Fibroblast of lung (primary cell): ENCODE measurements at regions not wholly inside any gene's neighbourhood (a gene's known extent, or its start where the extent isn't known, plus 50 kb on each side); places are given as distances from the start of the nearest gene placed in this dataset.
"Not testable (repeated sequence)": the region's sequence is repeated elsewhere in the genome, so short reads cannot be mapped to it uniquely, and the experiment has no call there.

Source experiments
- DNase-seq, 2 donors: peaks; one replicate each; pipeline versions ENCODE4 v3.0.0 to v3.0.0-alpha.2; 2010; ENCODE audit warnings: low read depth in 2 of 2
- H2AFZ ChIP-seq: 2 replicates; pipeline ENCODE4 v1.5.1; 2012; ENCODE audit warnings: low read length, control low read depth, inconsistent platforms
- H3K27ac ChIP-seq: 2 replicates; pipeline ENCODE4 v1.5.1; 2011; ENCODE audit warnings: low read length, control low read depth; ENCODE audit not compliant: insufficient read depth
- H3K27me3 ChIP-seq: 2 replicates; pipeline ENCODE4 v1.5.1; 2011; ENCODE audit warnings: mild to moderate bottlenecking, low read length; ENCODE audit not compliant: control insufficient read depth, insufficient read depth
- H3K36me3 ChIP-seq: 2 replicates; pipeline ENCODE4 v1.5.1; 2011; ENCODE audit warnings: low read length; ENCODE audit not compliant: control insufficient read depth, insufficient read depth
- H3K4me1 ChIP-seq: 2 replicates; pipeline ENCODE4 v1.5.1; 2011; ENCODE audit warnings: low read length; ENCODE audit not compliant: control insufficient read depth, insufficient read depth; ENCODE audit errors: extremely low read depth
- H3K4me2 ChIP-seq: 2 replicates; pipeline ENCODE4 v1.5.1; 2011; ENCODE audit warnings: low read length, control low read depth; ENCODE audit not compliant: insufficient read depth; ENCODE audit errors: extremely low read depth
- H3K4me3 ChIP-seq, 4 experiments: fragments of 200-600 bp in 1 of 4; sonication (generic) in 1 of 4; replicated peaks in 1 of 4; 2 replicates each; pipeline ENCODE4 v1.5.1; 2011 to 2016; ENCODE audit warnings: low read length in 4 of 4, low read depth in 3 of 4, mild to moderate bottlenecking in 3 of 4, control low read depth in 2 of 4, inconsistent platforms in 1 of 4, mixed read lengths in 1 of 4; ENCODE audit not compliant: insufficient read depth in 1 of 4; ENCODE audit errors: control extremely low read depth in 1 of 4
- H3K79me2 ChIP-seq: 2 replicates; pipeline ENCODE4 v1.5.1; 2012; ENCODE audit warnings: mild to moderate bottlenecking, low read length, inconsistent platforms; ENCODE audit not compliant: control insufficient read depth, insufficient read depth
- H3K9ac ChIP-seq: 2 replicates; pipeline ENCODE4 v1.5.1; 2011; ENCODE audit warnings: mild to moderate bottlenecking, low read length, control low read depth; ENCODE audit not compliant: insufficient read depth
- H3K9me3 ChIP-seq: 2 replicates; pipeline ENCODE4 v1.5.1; 2012; ENCODE audit warnings: low read depth, low read length; ENCODE audit not compliant: control insufficient read depth, insufficient read depth
- H4K20me1 ChIP-seq: 2 replicates; pipeline ENCODE4 v1.5.1; 2011; ENCODE audit warnings: low read length; ENCODE audit not compliant: control insufficient read depth, insufficient read depth; ENCODE audit errors: extremely low read depth
- CTCF ChIP-seq, 2 donors: IDR thresholded peaks in 1 of 2; conservative IDR thresholded peaks in 1 of 2; 1 replicate in 1 of 2; 2 replicates in 1 of 2; pipeline ENCODE4 v1.5.1; 2011 to 2012; ENCODE audit warnings: low read length in 2 of 2, control low read depth in 1 of 2, inconsistent platforms in 1 of 2, low read depth in 1 of 2, mild to moderate bottlenecking in 1 of 2
- EZH2 ChIP-seq: IDR thresholded peaks from 2 replicates; pipeline ENCODE4 v1.5.1; 2012; ENCODE audit warnings: low read length, control low read depth, mild to moderate bottlenecking; ENCODE audit errors: missing control alignments

- H3K4me3 ChIP-seq, result no peak overlapping the region
- no peak overlapping the region for H3K27ac ChIP-seq
- no peak for DNase-seq
- no peaks in the 10 kb centered on the region for H4K20me1 ChIP-seq
- no peaks in the 10 kb centered on the region for H3K27me3 ChIP-seq
- H2AFZ ChIP-seq, result no peak overlapping the region
- TF ChIP-seq EZH2 (no peak), CTCF (conservative IDR thresholded peaks at IDR 0.05 in 1 of 2, IDR thresholded peaks at IDR 0.05 in 1 of 2; ENCODE audit: low read depth in 1 of 2, low read length in 2 of 2) (no peak)
- no peak overlapping the region for H3K4me2 ChIP-seq
- H3K79me2 ChIP-seq, result no peaks in the 10 kb centered on the region
- no peak overlapping the region for H3K9ac ChIP-seq
- no peaks in the 10 kb centered on the region for H3K36me3 ChIP-seq
- no peaks in the 10 kb centered on the region for H3K4me1 ChIP-seq
- no peaks in the 10 kb centered on the region for H3K9me3 ChIP-seq
These were observed 156.0 kb downstream of the TENT5D start for GRCh38 chrX:80576267-80576666.

DNA sequence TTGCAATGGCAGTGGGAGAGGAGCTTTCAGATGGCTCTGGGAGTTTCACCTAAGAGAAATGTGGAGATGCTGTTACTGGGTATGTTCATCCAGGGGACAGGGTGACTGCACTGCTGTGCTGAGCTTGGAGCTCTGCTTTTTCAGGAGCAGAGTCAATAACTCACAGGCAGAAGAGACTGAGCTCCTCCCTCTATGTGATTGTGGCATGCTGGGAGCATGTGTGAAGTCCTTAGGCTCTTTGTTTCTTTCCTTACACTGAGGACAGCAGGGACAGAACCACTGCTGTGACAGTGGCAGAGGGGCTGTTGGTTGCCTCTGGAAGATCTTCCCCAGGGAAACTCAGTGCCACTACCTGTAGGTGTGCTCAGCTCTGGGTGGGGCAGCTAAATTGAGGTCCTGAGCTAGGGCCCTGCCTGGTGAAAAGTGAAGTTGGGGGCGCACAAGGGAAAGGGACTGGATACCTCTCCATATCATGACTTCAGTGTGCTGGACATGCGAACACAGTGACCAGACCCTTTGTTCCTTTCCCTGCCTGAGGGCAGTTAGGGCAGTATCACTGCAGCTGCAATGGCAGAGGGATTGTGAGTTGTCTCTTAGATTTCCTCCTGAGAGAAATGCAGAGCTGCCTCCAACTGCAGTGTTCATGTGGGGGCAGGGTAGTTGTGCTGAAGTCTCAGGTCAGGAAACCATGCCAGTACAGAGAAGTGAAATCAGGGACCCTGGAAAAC lies 156.7 kb downstream of the TENT5D start:
- Histone ChIP-seq H3K9ac (no peak overlapping the region), H3K79me2 (no peaks in the 10 kb centered on the region), H4K20me1 (no peaks in the 10 kb centered on the region), H2AFZ (no peak overlapping the region), H3K27ac (no peak overlapping the region), H3K9me3 (no peaks in the 10 kb centered on the region), H3K27me3 (no peaks in the 10 kb centered on the region), H3K4me1 (no peaks in the 10 kb centered on the region), H3K4me3 (no peak overlapping the region), H3K36me3 (no peaks in the 10 kb centered on the region), H3K4me2 (no peak overlapping the region)
- DNase-seq, result no peak
- TF ChIP-seq EZH2 (no peak), CTCF (conservative IDR thresholded peaks at IDR 0.05 in 1 of 2, IDR thresholded peaks at IDR 0.05 in 1 of 2; ENCODE audit: low read depth in 1 of 2, low read length in 2 of 2) (no peak)

DNA sequence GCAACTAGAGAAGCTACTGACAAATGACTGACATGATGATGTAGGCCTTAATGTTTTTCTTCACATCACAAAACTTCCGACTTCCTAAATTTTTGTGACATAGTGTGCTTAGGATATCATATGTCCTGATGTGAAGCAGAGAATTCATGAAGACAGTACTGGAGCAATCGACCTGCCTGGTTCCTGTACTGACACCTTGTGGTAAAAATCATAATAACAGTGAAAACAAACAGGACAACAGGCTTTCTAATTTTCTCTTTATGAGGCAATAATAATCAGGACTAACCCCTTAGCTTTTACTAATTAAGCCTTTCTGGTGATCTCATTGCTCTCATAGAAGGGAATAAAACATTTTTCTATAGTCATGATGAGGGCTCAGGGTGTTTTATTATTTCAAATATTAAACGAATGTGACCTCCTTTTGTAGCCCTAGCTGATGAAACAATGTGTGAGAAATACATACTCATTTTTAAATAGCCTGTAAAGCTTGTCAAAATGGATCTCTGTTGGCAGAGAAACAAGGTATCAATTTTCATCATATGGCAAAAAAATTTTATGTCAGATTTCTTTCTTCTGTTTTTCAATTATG lies 158.4 kb downstream of the TENT5D start:
- Histone ChIP-seq H3K9ac (no peak overlapping the region), H3K4me2 (no peak overlapping the region), H3K9me3 (no peaks in the 10 kb centered on the region), H3K36me3 (no peaks in the 10 kb centered on the region), H4K20me1 (no peaks in the 10 kb centered on the region), H2AFZ (no peak overlapping the region), H3K27ac (no peak overlapping the region), H3K27me3 (no peaks in the 10 kb centered on the region), H3K79me2 (no peaks in the 10 kb centered on the region), H3K4me1 (no peaks in the 10 kb centered on the region), H3K4me3 (no peak overlapping the region)
- peak in 1 of 2 donors; percentile 29 for TF ChIP-seq CTCF (conservative IDR thresholded peaks at IDR 0.05 in 1 of 2, IDR thresholded peaks at IDR 0.05 in 1 of 2; ENCODE audit: low read depth in 1 of 2, low read length in 2 of 2)
- no peak for TF ChIP-seq EZH2
- peak; percentile 1 to 2 for DNase-seq

DNA sequence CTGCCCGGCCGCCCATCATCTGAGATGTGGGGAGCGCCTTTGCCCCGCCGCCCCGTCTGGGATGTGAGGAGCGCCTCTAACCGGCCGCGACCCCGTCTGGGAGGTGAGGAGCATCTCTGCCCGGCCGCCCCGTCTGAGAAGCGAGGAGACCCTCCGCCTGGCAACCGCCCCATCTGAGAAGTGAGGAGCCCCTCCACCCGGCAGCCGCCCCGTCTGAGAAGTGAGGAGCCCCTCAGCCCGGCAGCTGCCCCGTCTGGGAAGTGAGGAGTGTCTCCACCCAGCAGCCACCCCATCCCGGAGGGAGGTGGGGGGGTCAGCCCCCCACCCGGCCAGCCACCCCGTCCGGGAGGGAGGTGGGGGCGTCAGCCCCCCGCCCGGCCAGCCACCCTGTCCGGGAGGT lies 170.7 kb downstream of the TENT5D start:
- not testable (repeated sequence) for H3K4me3 ChIP-seq, H2AFZ ChIP-seq, H3K36me3 ChIP-seq, H3K79me2 ChIP-seq, H3K27ac ChIP-seq, H3K27me3 ChIP-seq, H4K20me1 ChIP-seq, H3K4me2 ChIP-seq, DNase-seq, H3K4me1 ChIP-seq, H3K9ac ChIP-seq, H3K9me3 ChIP-seq
